ENCODE measurements at regions not wholly inside any gene's neighbourhood (a gene's known extent, or its start where the extent isn't known, plus 50 kb on each side); places are given as distances from the start of the nearest gene placed in this dataset.

DNA sequence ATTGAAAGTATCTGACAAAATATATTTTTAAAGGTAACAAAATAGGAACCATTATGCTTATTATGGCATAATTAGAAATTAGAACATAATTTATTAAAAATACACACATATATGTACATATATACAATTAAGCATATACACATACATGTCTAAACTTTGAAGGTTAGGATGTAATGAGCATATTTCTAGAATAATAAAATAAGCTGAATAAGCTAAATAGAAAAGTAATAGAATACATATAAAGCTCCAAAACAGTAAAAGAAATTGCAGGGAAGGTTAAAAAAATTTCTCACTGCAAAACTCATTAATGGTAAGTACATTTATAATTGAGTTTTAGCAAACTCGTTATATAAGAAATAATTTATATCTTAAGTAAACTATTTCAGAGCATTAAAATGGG is 1561.5 kb upstream of the ZEB2 start:
- no peak for TF ChIP-seq POLR2A (IDR thresholded peaks at IDR 0.05)
- TF ChIP-seq, protein P1, sequence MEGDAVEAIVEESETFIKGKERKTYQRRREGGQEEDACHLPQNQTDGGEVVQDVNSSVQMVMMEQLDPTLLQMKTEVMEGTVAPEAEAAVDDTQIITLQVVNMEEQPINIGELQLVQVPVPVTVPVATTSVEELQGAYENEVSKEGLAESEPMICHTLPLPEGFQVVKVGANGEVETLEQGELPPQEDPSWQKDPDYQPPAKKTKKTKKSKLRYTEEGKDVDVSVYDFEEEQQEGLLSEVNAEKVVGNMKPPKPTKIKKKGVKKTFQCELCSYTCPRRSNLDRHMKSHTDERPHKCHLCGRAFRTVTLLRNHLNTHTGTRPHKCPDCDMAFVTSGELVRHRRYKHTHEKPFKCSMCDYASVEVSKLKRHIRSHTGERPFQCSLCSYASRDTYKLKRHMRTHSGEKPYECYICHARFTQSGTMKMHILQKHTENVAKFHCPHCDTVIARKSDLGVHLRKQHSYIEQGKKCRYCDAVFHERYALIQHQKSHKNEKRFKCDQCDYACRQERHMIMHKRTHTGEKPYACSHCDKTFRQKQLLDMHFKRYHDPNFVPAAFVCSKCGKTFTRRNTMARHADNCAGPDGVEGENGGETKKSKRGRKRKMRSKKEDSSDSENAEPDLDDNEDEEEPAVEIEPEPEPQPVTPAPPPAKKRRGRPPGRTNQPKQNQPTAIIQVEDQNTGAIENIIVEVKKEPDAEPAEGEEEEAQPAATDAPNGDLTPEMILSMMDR (IDR thresholded peaks at IDR 0.05) = no peak
